T follicular helper cell (primary cell): ENCODE measurements at regions not wholly inside any gene's neighbourhood (a gene's known extent, or its start where the extent isn't known, plus 50 kb on each side); places are given as distances from the start of the nearest gene placed in this dataset.

Experiments used
- DNase-seq: peaks from one replicate; pipeline ENCODE4 v3.0.0-alpha.2; 2020; ENCODE audit warnings: low read depth

DNA sequence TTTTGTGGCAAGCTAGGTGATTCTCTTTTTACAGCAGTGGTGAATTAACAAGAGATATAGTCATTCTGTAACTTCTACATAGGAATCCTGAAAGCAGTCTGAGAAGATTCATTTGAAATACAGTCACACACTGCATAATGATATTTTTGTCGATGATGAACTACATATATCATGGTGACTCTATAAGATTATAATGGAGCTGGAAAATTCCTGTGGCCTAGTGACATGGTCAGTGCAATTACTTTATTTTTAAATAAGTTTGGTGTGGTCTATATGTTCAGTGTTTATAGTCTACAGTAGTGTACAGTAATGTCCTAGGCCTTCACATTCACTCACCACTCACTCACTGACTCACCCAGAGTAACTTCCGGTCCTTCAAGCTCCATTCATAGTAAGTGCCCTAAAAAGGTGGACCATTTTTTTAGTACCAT, 511.4 kb upstream of the MCTP2 start:
- no peak for DNase-seq

DNA sequence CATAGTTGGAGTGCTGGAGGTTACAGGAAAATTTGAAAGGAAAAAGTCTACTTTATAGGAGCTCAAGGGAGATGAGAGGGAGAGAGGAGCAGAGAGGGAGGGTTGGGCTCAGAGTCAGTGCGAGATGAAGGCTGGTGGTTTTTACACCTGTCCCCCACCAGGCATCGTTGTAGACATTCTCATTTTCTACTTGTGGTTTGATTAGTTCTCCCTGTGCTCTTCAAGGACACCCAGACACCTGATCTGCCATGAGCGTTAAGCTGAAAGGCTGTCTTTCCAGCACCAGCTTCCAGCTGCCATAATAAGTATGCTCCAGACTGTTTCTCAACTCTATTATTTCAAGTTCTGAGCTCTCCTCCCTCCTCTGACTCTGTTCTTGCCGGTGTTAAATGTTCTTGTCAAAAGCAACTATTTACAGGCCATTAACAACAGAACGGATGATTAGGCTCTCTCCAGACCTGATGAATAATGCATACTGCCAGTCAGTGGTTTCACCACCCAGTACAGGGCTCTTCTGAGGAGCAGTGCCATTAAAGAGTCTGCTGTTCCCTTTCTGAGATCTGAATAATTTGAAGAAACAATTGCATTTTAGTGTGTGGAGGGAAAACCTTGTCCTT, 514.6 kb upstream of the MCTP2 start:
- DNase-seq = no peak

DNA sequence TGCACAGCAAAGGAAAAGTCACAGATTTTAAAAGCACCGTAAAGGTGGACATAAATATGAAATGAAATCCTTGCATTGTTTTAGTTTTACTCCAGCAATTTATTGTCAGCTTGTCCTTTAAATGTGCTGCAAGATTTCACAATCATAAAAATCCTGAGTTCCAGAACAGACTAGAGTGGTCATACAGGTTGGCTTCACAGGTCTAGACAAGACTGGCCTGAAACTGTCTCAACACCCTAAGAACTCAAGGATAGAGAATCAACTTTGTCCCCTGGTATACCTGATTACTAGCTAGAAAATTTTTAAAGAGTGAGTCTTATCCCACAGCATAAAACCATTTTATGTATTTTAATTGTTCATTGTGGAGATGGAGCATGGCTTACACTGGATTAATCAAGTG, 521.7 kb upstream of the MCTP2 start:
- no peak for DNase-seq

DNA sequence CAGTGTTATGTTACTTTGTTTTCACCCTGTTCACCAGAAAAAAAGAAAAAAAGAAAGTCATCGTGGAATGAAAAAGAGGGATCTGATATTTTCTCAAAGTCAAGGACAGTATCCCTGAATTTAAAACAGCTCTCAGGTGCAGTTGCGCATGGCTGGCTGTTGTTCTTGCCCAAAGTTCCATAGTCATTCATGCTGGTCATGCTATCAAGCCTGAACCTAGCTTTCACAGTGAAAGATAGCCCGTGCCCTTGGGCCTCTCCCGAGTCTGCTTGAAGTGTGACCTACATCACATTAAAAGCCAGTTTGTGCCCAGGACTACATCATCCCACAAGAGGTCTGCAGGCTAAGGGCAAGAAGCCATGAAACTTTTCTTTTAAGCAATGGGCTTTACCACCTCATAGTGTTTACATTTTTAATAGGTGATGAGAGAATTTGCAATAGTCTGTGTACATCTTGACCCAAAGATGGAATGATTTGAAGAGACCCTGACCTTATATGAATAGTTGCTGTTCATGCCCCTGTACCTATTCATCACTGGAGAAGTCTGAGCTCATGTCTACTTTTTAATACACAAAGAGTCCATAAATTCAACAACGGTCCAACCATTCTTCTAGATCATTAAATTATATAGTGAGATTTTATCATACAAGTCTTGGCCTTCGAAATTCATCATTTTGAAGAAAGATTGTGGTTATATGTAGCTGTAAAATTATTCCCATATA, 522.5 kb upstream of the MCTP2 start:
- no peak for DNase-seq

DNA sequence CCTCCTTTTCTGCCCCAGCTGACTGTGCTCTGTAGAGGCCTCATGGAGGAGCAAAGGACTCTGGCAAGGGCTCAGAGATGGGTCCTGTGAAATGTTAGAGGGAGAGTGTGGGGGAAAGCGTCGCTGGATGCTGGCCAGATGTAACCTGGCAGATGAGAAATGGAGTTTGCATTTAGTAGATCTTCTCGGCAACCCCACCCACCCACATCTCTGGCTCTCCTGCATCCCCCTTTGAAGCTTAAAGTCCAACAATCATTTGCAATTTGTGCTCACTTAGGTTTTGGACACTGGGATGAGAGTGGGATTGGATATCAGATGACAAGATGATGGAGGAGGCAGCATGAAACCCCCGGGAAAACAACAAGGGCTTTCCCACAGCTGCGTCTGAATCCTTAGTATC, 523.6 kb upstream of the MCTP2 start:
- DNase-seq = no peak

DNA sequence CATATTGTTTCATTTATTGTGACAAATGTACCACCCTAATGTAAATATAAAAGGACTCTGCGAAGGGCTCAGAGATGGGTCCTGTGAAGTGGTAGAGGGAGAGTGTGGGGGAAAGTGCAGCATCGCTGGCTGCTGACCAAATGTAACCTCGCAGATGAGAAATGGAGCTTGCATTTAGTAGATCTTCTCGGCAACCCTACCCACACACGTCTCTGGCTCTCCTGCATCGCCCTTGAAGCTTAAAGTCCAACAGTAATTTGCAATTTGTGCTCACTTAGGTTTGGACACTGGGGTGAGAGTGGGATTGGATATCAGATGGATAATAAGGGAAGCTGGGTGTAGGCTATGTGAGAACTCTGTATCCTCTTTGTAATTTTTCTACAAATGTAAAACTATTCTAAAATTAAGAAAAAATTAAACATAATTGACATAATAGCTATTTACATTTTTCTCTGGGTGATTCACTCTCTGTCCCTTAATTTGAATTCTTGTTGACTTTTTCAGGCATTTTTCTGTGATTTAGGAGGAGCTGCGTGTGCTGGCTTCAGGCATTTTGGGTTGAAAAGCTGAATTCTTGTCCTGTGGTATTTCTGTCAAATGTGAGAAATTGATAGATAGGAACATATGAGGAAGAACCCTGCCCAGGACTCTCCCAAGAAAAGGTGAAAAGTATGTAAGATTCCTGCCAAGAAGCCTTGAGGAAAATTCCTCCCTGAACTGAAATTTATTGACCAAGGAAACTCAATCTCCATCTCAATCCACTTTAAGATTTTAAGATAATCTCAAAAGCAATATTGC, 524.7 kb upstream of the MCTP2 start:
- DNase-seq = no peak

DNA sequence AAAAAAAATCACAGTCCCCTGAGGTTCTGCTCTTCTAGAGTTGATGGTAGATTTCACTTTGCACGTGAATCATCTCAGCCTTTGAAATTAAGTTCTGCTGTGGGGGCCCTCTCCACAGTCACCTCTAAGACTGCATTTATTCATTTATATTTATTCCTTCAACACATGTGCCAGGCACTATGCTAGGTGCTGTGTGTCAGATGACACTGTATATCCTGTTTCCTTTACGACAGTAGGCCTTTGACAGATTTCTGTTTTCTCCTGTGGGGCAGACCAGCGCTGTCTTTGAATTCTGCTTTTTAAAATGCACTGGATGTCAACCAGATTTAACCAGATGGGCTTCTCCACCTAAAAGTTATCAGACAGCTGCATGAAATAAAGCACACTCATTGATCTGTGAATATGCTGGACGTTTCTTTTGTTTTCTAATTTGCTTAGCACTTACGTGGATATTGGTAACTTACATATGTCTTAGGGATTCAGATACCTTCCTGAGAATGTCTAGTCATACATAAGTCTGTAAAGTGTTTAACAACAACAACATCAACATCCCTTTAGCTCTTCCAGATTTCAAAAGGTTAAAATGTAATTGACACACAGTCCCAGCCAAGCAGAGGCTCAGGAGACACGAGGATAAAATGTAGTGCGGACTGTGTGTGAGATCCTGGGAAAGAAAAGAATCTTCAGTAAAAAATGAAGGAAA, 525.5 kb upstream of the MCTP2 start:
- DNase-seq = no peak

DNA sequence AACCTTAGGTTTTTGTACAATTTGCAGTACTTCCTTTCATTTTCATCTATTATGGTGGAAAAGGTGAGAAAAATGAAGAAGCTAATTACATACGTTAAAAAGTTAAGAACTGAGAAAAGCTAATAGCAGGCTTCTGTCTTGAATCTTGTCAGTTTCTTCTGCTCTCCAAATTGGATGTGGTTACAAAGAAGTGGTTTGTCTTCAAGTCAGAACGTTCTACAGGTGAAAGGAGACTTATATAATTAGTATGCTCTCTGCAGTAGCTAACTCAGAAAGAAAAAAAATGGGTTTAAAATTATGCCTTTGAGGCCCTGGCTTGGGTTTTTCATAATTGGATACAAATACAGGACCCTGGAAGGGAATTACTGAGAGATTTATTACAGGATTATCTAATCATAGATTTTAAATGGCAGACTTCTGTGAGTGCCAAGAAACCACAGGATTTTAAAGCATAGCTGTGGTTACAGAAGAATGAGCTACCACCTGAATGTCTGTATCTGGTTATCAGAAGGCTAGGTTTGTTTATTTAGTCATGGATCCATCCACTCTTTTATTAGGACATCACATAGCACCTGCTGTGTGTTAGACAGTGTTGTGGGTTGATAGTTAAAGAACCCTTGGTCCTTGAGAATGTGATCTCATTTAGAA, 528.1 kb upstream of the MCTP2 start:
- no peak for DNase-seq

DNA sequence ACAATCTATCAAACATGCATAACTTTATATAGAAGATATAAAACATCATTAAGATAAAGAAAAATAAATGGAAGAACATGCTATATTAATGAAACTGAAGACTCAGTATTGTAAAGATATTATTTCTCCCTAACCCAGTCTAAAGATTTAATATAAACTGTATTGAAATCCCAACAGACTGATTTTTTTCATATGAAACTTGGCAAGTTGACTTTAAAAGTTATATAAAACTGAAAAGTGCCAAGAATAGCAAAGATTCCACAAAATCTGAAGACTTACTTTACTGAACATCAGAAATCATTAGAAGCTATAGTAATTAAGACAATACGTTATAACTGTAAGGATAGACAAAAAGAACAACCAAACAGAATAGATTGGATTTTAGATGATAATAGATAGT, 531.3 kb upstream of the MCTP2 start:
- no peak for DNase-seq

DNA sequence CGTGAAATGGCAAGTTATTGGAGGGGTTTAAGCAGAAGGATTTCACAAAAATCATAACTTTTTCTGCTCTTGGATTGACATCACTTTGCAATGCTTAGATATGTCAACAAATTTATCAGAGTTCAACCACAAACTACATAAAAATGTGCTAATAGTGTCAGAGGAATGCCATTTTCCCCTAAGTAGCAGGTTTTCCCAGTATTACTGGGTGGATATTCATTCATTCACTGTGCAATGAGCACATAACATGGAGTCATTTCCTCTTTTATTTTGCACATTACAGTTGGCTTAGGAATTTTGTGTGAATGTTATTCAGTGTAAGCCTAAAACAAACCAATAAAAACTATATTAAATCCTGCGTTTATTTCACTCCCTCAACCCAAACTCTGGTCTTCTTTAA, 537.3 kb upstream of the MCTP2 start:
- DNase-seq = no peak

DNA sequence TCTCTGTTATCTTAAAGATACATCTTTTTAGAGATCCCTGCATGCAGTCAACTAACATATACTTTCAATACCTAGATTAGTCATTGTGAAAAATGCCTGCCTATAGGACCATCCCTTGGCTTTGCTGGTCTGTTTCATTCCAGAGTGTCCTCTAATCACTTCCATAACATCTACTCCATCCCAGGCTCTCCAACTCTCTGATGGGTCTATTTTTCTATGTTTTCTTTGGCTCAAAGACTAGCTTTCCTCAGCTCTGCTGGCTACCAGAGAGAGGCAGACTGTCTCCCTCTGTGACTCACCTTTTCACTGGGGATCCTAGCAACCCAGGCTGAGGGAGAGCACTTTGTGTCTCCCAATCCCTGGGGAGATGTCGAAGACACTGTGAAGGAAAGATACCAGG, 547.7 kb upstream of the MCTP2 start:
- no peak for DNase-seq

DNA sequence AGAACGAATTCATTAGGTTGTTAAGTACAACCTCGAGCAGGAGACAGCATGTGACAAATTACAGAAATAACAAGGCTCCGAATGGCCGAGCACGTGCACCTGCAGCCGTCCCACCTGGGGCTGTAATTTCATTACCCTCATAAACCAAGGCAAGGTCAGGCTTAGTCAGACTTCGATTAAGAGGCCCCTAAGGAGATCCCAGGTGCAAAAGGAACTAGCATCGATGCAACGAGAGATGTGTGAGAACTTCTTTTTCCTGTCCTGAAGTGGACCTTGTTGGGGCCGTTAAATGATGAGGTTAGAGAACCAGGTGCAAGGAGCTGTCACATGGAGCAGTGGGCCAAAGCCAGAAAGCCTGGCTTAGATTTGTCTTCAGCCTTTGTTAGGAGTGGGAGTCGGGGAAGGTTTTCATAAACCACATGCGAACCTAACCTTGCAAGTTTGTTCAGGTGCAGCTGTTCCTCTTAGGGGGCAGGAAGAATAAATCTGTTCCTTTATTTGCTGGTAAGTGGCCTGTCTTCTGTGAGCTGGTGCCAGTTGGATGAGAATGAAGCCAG, 559.9 kb upstream of the MCTP2 start:
- no peak for DNase-seq

DNA sequence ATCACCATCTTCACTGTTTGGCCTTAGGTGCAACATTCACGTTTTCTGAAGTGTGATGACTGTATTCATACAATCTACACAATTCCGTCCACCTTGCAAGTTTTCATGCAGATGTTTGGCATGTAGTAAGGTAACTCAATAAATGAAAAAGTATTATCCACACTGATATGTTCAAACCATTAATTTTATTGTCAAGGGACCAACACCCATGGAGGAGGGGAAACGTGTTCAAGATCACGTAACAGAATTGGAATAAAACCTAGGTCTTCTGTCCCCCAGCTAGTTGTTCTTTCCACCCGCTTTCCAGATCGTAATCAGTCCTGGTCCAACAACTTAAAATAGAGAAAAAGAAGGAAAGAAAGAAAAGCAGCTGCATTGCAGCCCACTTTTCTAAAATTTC, 560.4 kb upstream of the MCTP2 start:
- DNase-seq = no peak

DNA sequence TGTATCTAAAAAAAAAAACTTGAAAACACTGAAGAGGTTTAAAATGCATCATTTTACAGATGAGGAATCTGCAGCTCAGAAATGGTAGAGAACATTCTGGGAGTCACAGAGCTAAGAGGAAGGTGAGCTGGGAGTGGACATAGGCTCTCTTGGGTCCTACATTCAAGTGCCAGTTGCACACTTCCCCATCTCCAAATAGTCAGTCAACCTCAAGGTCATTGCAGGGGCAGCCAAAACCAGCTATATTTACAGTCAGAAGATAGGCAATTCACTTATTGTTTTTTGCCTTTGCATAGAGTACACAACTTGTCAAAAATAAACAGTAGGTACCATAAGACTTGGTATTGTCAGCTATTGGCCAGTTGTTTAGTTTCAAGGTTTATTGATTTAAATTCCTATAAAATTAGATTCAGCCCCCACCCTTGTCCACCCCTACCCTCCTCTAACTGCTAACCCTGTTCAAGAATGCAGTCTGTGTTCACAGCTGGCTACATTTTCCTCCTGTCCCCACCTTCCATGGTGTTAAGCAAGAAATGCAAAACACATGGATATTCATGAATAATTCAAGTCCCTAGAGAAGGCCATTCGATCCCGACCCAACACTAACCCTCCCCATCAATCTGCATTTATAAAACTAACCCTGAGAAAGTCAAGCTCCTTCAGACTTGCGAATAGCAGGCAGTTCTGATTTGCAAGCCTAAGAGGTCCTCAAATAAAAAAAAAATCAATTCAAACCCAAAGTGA, 567.0 kb upstream of the MCTP2 start:
- no peak for DNase-seq

DNA sequence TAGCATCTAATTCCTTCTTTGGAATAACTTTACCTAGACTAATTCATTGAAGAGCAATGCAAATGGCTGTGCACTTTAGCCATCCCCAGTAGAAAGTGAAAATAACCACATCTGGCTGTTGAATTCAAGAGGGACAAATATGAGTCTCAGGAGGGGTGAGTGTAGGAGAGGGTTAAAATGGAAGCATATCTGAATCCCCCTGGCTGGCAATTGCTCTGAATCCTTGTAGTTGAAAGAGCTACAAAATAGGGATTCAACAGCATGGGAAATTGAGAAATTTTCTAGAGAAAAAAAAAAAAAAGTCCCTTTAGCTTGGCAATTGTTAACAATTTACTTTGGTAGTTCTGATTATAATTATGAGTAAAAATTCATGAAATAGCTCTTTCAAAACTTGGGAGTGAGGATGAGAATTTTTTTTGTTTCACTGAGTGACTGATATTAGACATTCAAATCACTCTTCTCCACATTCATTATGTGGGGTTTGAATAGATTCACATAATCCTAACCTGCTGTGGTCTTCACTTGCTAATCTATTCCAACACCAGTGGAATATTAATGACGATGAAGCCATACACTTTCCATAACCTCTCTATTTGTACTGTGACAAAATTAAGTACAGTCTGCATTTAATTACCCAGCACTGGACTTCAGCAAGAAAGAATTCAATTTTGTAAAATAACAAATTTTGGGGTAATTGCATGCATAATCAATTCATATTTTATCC, 569.0 kb upstream of the MCTP2 start:
- DNase-seq = no peak

DNA sequence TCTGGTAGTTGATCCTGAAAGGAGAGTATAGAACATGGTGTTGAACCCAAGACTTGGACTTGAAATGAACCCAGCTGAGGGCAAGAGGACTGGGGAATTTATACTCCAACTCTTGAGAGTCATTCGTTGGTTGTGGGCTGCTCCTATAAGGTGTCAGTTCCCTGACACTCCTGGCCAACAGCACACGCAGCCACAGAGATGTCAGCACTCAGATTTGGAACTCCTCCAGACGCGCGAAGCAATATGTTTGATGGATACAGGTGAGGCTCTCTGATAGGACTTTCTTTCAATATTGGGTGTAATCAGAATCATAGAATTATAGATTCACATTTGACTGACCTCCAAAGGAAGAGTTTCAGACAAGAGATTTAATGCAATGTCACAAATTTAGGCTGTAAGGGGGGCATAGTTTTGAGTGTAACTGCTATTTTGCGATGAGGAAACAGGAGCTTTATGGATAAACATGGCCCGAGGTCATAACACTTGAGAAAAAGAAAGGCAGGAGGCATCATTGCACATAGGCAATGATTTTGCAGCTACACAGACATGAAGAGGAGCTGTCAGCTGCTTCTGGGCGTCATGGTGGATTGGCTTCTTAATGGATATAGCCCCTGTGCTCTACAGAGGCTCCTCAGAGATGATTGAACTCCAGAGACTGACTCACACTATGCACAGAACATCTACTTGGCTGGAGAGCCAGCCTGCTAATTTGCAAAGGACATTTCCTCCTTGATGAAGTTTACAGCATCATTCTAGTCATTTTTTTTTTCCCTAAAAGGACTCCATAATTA, 569.2 kb upstream of the RGMA start:
- DNase-seq = no peak

DNA sequence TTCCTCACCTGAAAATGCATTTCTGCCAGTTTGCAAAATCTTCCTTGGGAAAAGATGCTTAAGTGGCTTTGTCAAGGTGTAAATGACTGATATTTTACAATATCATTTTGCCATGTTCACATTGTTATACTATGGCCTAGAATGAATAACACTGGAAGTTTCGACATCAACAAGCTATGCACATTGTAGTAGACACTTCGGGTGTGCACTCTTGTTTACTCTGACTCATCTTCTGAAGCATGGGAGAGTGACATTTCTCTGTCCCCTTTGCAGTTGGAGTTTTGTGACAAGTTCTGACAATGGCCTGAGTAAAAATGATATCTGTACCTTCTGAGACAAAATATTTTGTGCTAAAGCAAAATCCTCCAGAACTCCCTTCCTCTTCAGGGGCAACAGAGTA, 567.0 kb upstream of the RGMA start:
- no peak for DNase-seq

DNA sequence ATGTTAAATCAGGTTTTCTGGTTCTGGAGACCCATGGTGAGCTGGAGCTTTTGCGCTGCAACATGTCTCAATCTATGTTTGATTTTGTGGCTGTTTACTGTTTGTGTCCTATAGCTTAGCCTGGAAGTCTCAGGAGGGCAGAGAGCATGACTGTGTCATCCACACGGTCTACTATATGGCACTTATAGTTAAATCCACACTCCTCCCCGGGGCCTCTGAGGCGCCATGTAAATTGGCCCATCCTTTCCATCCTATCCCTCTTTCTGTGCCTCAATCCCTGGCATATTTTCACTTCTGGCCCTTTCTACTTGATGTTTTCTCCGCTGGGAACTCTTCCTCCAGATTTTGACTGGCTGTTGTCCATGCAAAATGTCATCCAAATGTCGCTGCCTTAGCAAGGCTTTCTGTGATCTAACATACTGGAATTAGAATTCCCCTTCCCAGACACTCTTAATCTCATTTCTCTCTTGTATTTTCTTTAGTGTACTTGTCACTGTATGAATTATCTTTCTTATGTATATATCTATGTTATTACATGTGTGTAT, 560.8 kb upstream of the RGMA start:
- no peak for DNase-seq

DNA sequence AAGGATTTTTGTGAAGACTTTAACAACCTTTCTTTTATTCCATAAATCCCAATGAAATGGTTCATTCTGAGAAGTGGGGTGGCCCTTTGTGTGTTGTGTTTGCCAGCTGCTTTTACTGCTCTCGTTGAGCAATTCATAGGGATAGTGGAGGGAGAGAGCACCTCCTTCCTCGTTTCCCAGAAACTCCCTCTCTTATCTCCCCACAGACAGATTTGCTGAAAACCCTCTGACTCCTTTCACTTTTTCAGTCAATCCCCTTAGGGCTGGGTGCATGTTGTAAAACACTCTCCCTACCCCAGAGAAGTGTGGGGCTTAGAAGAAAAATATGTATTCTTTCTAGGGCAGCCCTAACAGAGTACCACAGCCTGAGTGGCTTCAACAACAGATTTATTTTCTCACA, 557.2 kb upstream of the RGMA start:
- DNase-seq = no peak
